ENCODE measurements at regions not wholly inside any gene's neighbourhood (a gene's known extent, or its start where the extent isn't known, plus 50 kb on each side); places are given as distances from the start of the nearest gene placed in this dataset.

DNA sequence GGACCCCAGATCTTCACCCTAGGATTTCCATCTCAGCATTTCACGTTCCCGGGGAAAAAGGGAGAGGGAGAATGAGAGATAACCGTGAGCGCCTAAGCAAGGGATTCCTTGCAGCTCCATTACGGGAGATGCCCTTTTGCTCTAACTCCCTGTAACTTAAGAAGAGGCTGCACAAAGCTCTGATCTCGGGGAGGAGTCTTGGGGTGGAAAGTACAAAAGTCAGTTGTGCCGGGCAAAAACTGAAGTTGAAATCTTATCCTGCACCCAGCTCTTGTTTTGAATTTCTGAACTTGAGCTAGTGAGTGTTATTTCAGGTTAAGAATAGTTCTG, 256.4 kb upstream of the SOX21 start:
- Histone ChIP-seq H3K9me3 (no peaks in the 10 kb centered on the region), H3K27me3 (ENCODE audit: low read depth) (no peaks in the 10 kb centered on the region), H3K4me3 (peak overlapping the region; percentile 30), H3K36me3 (replicated peaks) (no peaks in the 10 kb centered on the region), H3K4me1 (peaks cover 38% of the 10 kb centered on the region)
- in situ Hi-C loops (cut with MboI; ENCODE audit: low sequenced_read_pairs) = no loop called here
- peak in 1 of 2 experiments; percentile 53 for DNase-seq (ENCODE audit: low spot score in 2 of 2)

DNA sequence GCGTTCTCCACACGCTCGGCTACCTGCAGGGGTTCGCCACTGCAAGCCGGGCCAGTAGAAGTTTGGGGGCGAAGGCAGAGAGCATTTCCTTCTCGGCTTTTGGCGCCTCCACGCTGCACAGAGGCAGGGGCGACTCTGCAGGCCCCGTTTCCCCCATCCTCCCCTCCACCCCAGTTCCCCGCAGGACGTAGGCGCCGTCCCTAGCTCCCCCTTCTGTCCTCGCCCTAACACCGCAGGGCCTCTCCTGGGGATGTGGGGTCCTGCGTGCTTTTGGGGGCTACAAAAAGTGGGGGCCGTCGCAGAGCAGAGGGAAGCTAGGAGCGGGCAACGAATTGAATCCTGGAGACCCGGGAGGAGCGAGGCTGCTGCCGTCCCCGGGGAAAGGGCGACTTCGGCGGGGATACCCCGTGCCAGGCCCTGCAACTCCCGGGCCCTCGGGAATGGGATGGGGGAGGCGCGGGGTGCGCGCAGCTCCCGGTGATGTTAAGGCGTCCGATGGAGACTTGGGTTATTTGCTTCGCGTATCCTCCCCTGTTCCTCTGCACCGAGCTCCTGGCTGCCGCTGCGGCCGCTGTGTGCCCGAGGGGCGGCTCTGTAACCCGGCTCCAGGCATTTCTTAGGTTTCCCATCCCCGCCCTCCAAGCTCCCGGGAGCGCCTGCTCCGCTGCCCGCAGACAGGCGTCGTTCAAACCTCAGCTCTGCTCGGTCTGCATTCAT, 255.9 kb upstream of the SOX21 start:
- in situ Hi-C loops (cut with MboI; ENCODE audit: low sequenced_read_pairs) = no loop called here
- DNase-seq (ENCODE audit: low spot score in 2 of 2) = peak; percentile 61 to 75
- no peaks in the 10 kb centered on the region for H3K9me3 ChIP-seq
- H3K27me3 ChIP-seq (ENCODE audit: low read depth) = no peaks in the 10 kb centered on the region
- H3K4me3 ChIP-seq = peak overlapping the region; percentile 30
- H3K36me3 ChIP-seq (replicated peaks) = no peaks in the 10 kb centered on the region
- peaks cover 38% of the 10 kb centered on the region for H3K4me1 ChIP-seq

GRCh38 chr13:94967183-94968039, 255.1 kb upstream of the SOX21 start:
- Histone ChIP-seq H3K4me3 (peak overlapping the region; percentile 30), H3K27me3 (ENCODE audit: low read depth) (no peaks in the 10 kb centered on the region), H3K36me3 (replicated peaks) (no peaks in the 10 kb centered on the region), H3K9me3 (no peaks in the 10 kb centered on the region), H3K4me1 (peaks cover 38% of the 10 kb centered on the region)
- peak; percentile 43 to 53 for DNase-seq (ENCODE audit: low spot score in 2 of 2)
- in situ Hi-C loops (cut with MboI; ENCODE audit: low sequenced_read_pairs) = no loop called here

- Histone ChIP-seq H3K4me1 (peaks cover 38% of the 10 kb centered on the region), H3K9me3 (no peaks in the 10 kb centered on the region), H3K27me3 (ENCODE audit: low read depth) (no peaks in the 10 kb centered on the region), H3K4me3 (no peak overlapping the region), H3K36me3 (replicated peaks) (no peaks in the 10 kb centered on the region)
- in situ Hi-C loops (cut with MboI; ENCODE audit: low sequenced_read_pairs) = no loop called here
- peak; percentile 38 to 48 for DNase-seq (ENCODE audit: low spot score in 2 of 2)
Measured at GRCh38 chr13:94966422-94966955, 254.1 kb upstream of the SOX21 start.

DNA sequence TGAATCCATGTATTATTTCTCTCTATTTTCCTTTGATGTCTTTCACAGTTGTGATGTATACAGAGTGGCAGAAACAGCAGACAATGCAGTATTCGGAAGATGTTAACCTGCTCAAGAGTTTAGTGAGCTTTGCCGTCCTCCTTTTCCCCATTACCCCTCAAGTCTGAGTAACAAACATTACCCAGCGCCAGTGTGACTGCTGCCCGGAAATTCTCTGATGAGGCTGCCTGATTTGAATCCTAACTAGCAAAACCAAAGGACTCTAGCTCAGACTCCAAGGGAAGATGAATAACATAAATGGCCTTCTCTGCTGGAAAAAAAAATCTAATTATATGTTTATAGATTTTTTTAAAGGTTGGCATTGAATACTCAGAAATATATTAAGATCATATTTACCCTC, 247.3 kb upstream of the SOX21 start:
- Histone ChIP-seq H3K27me3 (ENCODE audit: low read depth) (no peaks in the 10 kb centered on the region), H3K4me3 (no peak overlapping the region), H3K9me3 (no peaks in the 10 kb centered on the region), H3K4me1 (no peaks in the 10 kb centered on the region), H3K36me3 (replicated peaks) (no peaks in the 10 kb centered on the region)
- DNase-seq (ENCODE audit: low spot score in 2 of 2) = no peak
- in situ Hi-C loops (cut with MboI; ENCODE audit: low sequenced_read_pairs) = no loop called here

DNA sequence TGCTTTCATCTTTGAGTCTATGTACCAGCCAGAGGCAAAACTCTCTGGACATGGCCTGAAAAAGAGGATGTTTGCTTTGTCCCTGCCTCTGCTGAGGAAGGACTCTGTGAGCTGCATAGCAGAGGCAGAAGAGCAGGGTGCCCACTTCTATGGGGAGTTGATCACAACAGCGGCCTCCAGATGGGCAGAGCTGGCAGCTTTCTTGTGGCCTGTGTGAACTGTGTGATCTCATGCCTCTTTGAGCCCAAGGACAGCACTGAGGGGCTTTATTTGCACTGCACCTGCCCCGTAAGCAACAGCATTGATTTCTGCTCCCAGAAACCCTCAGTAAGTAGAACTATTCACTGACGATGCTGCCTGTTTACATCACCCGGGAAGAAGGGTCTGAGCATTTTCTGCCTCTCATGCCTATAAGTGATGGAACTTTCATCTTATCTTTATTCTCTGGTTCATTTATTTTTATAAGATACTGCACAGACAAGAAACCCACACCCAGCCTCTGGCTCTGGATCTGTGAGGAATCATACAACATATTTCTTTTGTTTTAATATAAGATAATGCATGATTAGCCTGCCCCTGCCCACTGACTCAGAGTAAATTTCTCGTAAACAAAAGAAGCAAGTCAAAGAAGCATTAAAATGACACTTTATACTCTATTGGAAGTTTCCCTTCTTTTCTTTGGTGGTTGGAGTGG, 244.2 kb upstream of the SOX21 start:
- Histone ChIP-seq H3K36me3 (replicated peaks) (no peaks in the 10 kb centered on the region), H3K9me3 (no peaks in the 10 kb centered on the region), H3K4me3 (no peak overlapping the region), H3K4me1 (no peaks in the 10 kb centered on the region), H3K27me3 (ENCODE audit: low read depth) (no peaks in the 10 kb centered on the region)
- no peak for DNase-seq (ENCODE audit: low spot score in 2 of 2)
- in situ Hi-C loops (cut with MboI; ENCODE audit: low sequenced_read_pairs) = no loop called here

DNA sequence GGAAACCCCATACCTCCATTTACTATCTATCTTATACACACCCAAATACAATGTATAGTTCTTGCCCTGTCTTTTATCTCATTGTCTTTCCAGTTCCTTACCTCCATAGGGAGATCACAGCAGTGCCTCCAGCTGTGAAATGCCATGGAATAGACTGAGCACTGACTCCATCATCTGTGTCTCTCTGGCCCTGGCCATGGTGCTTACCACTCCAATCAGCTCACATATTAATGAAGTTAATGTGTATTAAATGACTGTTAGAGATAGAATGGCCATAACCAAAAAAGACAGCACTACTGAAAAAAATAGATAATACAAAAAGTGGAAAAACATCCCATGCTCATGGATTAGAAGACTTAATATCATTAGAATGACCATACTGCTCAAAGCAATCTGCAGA, 240.4 kb upstream of the SOX21 start:
- peaks cover 14% of the 10 kb centered on the region for H3K4me1 ChIP-seq
- DNase-seq (ENCODE audit: low spot score in 2 of 2) = no peak
- in situ Hi-C loops (cut with MboI; ENCODE audit: low sequenced_read_pairs) = no loop called here
- no peaks in the 10 kb centered on the region for H3K9me3 ChIP-seq
- H3K36me3 ChIP-seq (replicated peaks) = no peaks in the 10 kb centered on the region
- no peak overlapping the region for H3K4me3 ChIP-seq
- H3K27me3 ChIP-seq (ENCODE audit: low read depth) = no peaks in the 10 kb centered on the region

DNA sequence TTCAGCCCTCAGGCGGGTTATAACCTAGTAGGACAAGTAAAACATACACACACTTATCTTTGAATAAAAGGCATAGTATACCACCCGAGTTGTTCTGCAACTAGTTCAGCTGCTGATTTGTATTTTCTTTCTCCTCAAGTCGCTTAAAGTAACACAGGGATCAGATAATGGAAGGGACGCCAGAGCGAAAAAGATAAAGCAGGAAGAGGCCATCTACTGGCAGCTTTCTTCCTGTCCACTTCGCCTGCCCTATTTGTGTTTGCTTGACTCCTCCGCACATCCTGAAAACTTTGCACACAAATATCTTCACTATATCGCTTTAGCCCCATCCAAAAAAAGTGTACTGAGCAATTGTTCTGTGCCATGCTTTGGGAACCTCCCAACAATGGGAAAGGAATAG, 238.0 kb upstream of the SOX21 start:
- peak; percentile 44 to 59 for DNase-seq (ENCODE audit: low spot score in 2 of 2)
- Histone ChIP-seq H3K4me3 (no peak overlapping the region), H3K36me3 (replicated peaks) (no peaks in the 10 kb centered on the region), H3K9me3 (no peaks in the 10 kb centered on the region), H3K4me1 (peaks cover 25% of the 10 kb centered on the region), H3K27me3 (ENCODE audit: low read depth) (no peaks in the 10 kb centered on the region)
- in situ Hi-C loops (cut with MboI; ENCODE audit: low sequenced_read_pairs) = no loop called here

DNA sequence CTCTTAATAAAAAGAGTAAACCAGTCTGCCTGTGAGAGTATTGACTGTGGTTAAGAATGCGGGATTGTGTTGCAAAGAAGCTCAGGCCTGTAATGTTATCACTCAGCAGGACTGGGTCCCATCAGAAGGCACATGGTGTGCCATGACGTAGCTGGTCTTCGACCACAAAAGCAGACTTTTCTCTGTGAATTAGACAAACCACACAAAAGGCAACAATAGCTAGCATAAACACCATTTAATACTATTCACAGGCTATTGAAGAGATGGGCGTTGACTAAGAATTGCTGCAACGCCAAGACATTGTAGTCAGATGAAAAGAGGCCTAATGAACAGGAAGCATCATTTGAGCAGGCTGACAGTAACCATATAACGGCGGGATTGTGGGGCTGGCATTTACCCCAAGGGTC, 235.6 kb upstream of the SOX21 start:
- DNase-seq (ENCODE audit: low spot score in 2 of 2) = peak; percentile 87 to 100
- Histone ChIP-seq H3K36me3 (replicated peaks) (no peaks in the 10 kb centered on the region), H3K9me3 (no peaks in the 10 kb centered on the region), H3K4me3 (no peak overlapping the region), H3K4me1 (peaks cover 25% of the 10 kb centered on the region), H3K27me3 (ENCODE audit: low read depth) (0 out of 2 replicates have a peak, but pooled peaks cover 2% of the 10 kb centered on the region)
- in situ Hi-C loops (cut with MboI; ENCODE audit: low sequenced_read_pairs) = loop anchor here (5.0 to 10.0 kb wide), 2 partner anchors 113 to 236 kb away; partner anchors contain the start of gene SOX21

GRCh38 chr13:94947392-94947791, 235.0 kb upstream of the SOX21 start:
- Histone ChIP-seq H3K9me3 (no peaks in the 10 kb centered on the region), H3K4me1 (peaks cover 25% of the 10 kb centered on the region), H3K4me3 (no peak overlapping the region), H3K36me3 (replicated peaks) (no peaks in the 10 kb centered on the region), H3K27me3 (ENCODE audit: low read depth) (0 out of 2 replicates have a peak, but pooled peaks cover 2% of the 10 kb centered on the region)
- peak in 1 of 2 experiments; percentile 17 for DNase-seq (ENCODE audit: low spot score in 2 of 2)
- in situ Hi-C loops (cut with MboI; ENCODE audit: low sequenced_read_pairs) = loop anchor here (5.0 to 10.0 kb wide), 2 partner anchors 113 to 235 kb away; partner anchors contain the start of gene SOX21

DNA sequence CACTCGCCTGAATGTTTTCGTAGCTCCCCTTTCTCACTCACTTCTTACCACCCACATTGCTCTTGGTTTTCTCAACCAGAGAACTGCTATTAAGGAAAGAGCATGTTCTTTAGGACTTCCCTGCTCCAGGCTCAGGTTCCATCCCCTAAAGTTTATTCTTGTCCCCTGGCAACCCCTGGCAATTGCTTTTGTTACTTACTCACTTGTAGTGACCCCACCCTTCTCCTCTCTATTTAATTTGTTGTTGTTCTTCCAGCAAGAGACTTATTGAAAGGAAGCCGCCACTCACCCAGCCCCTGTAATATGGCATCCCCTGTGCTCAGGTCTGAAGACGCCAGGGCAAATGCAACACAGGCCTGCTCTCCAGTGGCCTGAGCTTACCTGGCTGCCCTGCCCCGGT, 233.7 kb upstream of the SOX21 start:
- 0 out of 2 replicates have a peak, but pooled peaks cover 2% of the 10 kb centered on the region for H3K27me3 ChIP-seq (ENCODE audit: low read depth)
- DNase-seq (ENCODE audit: low spot score in 2 of 2) = peak; percentile 15 to 25
- H3K36me3 ChIP-seq (replicated peaks) = no peaks in the 10 kb centered on the region
- H3K9me3 ChIP-seq = no peaks in the 10 kb centered on the region
- in situ Hi-C loops (cut with MboI; ENCODE audit: low sequenced_read_pairs) = loop anchor here (5.0 to 10.0 kb wide), 2 partner anchors 111 to 234 kb away; partner anchors contain the start of gene SOX21
- no peak overlapping the region for H3K4me3 ChIP-seq
- peaks cover 25% of the 10 kb centered on the region for H3K4me1 ChIP-seq

- in situ Hi-C loops (cut with MboI; ENCODE audit: low sequenced_read_pairs) = no loop called here
- no peak overlapping the region for H3K4me3 ChIP-seq
- H3K27me3 ChIP-seq (ENCODE audit: low read depth) = no peaks in the 10 kb centered on the region
Measured at GRCh38 chr13:94938124-94938523, 225.8 kb upstream of the SOX21 start.

DNA sequence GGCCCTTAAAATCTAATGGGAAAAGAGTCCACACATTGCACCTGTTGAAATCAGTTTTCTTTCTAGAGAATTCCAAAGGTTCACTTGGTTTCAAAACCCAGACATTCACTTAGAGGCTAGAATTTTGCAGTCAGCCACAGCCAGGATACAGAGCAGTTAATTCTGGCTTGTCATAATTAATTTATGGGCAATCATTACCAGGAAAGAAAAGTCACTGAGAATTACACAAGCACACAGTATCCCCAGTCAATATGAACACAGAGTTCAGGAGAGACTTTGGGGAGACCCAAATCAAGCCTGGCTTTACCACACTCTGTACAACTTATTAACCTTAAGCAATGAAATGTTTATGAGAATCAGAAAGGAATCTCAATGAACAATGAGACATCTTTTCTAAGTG, 224.3 kb upstream of the SOX21 start:
- no peaks in the 10 kb centered on the region for H3K36me3 ChIP-seq (replicated peaks)
- no peaks in the 10 kb centered on the region for H3K4me1 ChIP-seq
- no peaks in the 10 kb centered on the region for H3K27me3 ChIP-seq (ENCODE audit: low read depth)
- no peak overlapping the region for H3K4me3 ChIP-seq
- in situ Hi-C loops (cut with MboI; ENCODE audit: low sequenced_read_pairs) = no loop called here
- DNase-seq (ENCODE audit: low spot score in 2 of 2) = no peak
- no peaks in the 10 kb centered on the region; the same call in 1 of the 2 replicates for H3K9me3 ChIP-seq

More at GRCh38 chr13:94938124-94938523, 225.8 kb upstream of the SOX21 start:
- Histone ChIP-seq H3K4me1 (no peaks in the 10 kb centered on the region), H3K9me3 (no peaks in the 10 kb centered on the region; the same call in 1 of the 2 replicates), H3K36me3 (replicated peaks) (no peaks in the 10 kb centered on the region)
- DNase-seq (ENCODE audit: low spot score in 2 of 2) = no peak

All from HAP-1 (cell line).